ENCODE measurements at regions not wholly inside any gene's neighbourhood (a gene's known extent, or its start where the extent isn't known, plus 50 kb on each side); places are given as distances from the start of the nearest gene placed in this dataset.

DNA sequence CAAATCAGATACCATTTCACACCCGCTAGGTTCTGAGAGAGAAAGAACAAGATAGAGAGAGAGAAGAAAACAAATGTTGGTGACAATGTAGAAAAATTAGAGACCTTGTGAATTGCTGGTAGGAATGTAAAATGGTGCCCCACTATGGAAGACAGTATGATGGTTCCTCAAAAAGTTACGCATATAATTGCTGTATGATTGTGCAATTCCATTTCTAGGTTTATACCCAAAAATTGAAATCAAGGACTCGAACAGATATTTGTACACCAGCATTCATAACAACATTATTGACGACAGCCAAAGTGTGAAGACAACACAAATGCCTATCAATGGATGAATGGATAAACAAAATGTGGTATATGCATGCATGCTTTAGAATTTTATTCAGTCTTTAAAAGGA lies 74.5 kb upstream of the MAP3K1 start:
- ATAC-seq (no peak), DNase-seq (ENCODE audit: extremely low read depth in 1 of 4, low spot score in 3 of 4) (no peak), FAIRE-seq (no peak)
- in situ Hi-C loops (cut with MboI) (no loop called here), intact Hi-C loops (cut with micrococcal nuclease) (no loop called here)
- no peak overlapping the region for H3K27ac ChIP-seq (ENCODE audit: extremely low read depth, low read depth, low read length)
- H3K4me2 ChIP-seq (ENCODE audit: insufficient read depth, low read length), result no peak overlapping the region
- CTCF ChIA-PET (ENCODE audit: low intra/inter-chr PET ratio), result no interaction called here
- WGBS (ENCODE audit: insufficient coverage, low coverage, missing lambda C conversion rate), result 25% methylated on average over 4 of the region's 4 CpGs
- TF ChIP-seq CEBPG (CRISPR knock-in tag; IDR thresholded peaks at IDR 0.05) (no peak), CEBPG (tag; conservative IDR thresholded peaks at IDR 0.05 in 1 of 2, IDR thresholded peaks at IDR 0.05 in 1 of 2) (peak in 1 of 2 experiments; percentile 78; a peak in 2 of 4 replicates), CEBPB (tag; IDR thresholded peaks at IDR 0.05) (peak; percentile 86), BRF1 (IDR thresholded peaks at IDR 0.05; ENCODE audit: borderline replicate concordance, extremely low read depth, insufficient read length) (no peak)
- POLR2A ChIA-PET, result no interaction called here
- H3K4me3 ChIP-seq, result no peak overlapping the region
- no peak overlapping the region for H3K9ac ChIP-seq (ENCODE audit: insufficient read depth in 1 of 2, low read depth in 2 of 2, low read length in 2 of 2)
- H3K79me2 ChIP-seq (ENCODE audit: control insufficient read depth, insufficient read depth, low read length), result no peaks in the 10 kb centered on the region
- H3K4me1 ChIP-seq (replicated peaks in 1 of 2; ENCODE audit: control insufficient read depth in 2 of 2, insufficient read depth in 2 of 2, low read length in 2 of 2), result no peaks in the 10 kb centered on the region; a peak in 2 of 5 replicates
- no peaks in the 10 kb centered on the region for H3K9me1 ChIP-seq (ENCODE audit: control insufficient read depth, insufficient read depth, low read length)
- no peaks in the 10 kb centered on the region for H3K36me3 ChIP-seq (ENCODE audit: control insufficient read depth, insufficient read depth, low read length)
- no peaks in the 10 kb centered on the region for H4K20me1 ChIP-seq (replicated peaks; ENCODE audit: control insufficient read depth, insufficient read depth, low read length)
- H3K9me3 ChIP-seq (replicated peaks; ENCODE audit: control insufficient read depth, insufficient read depth, low read depth, low read length), result no peaks in the 10 kb centered on the region
- no peaks in the 10 kb centered on the region for H3K27me3 ChIP-seq (ENCODE audit: control insufficient read depth in 2 of 2, insufficient read depth in 2 of 2, low read length in 2 of 2)
- no TSS peak for BruUV-seq (replicated peaks)
- H2AFZ ChIP-seq (ENCODE audit: low read depth, low read length), result no peak overlapping the region

DNA sequence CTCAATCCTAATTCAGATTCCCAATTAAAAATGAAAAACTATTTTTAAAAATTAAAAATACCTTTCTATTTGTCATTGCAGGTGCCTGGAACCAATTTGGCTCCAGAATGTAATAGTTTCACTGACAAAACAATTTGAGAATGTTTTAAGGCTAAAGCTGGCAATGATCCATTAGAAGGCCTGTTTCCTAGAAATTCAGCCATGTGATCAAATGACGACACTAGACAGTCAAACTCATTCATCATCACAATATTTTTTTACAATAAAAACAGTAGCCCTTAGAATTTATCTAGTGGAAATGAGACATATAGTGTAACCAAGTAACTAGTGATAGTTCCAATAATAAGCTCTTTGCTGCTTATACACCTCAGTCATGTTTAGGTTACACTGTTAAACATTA lies 75.4 kb upstream of the MAP3K1 start:
- no peak overlapping the region for H3K4me3 ChIP-seq
- ATAC-seq (no peak), FAIRE-seq (no peak), DNase-seq (ENCODE audit: extremely low read depth in 1 of 4, low spot score in 3 of 4) (no peak)
- in situ Hi-C loops (cut with MboI) (no loop called here), intact Hi-C loops (cut with micrococcal nuclease) (no loop called here)
- no peak overlapping the region for H3K4me2 ChIP-seq (ENCODE audit: insufficient read depth, low read length)
- no peaks in the 10 kb centered on the region for H4K20me1 ChIP-seq (replicated peaks; ENCODE audit: control insufficient read depth, insufficient read depth, low read length)
- ChIA-PET CTCF (ENCODE audit: low intra/inter-chr PET ratio) (no interaction called here), POLR2A (no interaction called here)
- H3K27ac ChIP-seq (ENCODE audit: extremely low read depth, low read depth, low read length), result no peak overlapping the region
- H3K4me1 ChIP-seq (replicated peaks in 1 of 2; ENCODE audit: control insufficient read depth in 2 of 2, insufficient read depth in 2 of 2, low read length in 2 of 2), result no peaks in the 10 kb centered on the region; a peak in 2 of 5 replicates
- H3K9me1 ChIP-seq (ENCODE audit: control insufficient read depth, insufficient read depth, low read length), result no peaks in the 10 kb centered on the region
- H3K79me2 ChIP-seq (ENCODE audit: control insufficient read depth, insufficient read depth, low read length), result no peaks in the 10 kb centered on the region
- no peaks in the 10 kb centered on the region for H3K9me3 ChIP-seq (replicated peaks; ENCODE audit: control insufficient read depth, insufficient read depth, low read depth, low read length)
- H3K27me3 ChIP-seq (ENCODE audit: control insufficient read depth in 2 of 2, insufficient read depth in 2 of 2, low read length in 2 of 2), result no peaks in the 10 kb centered on the region
- 0% methylated on average over 1 of the region's 1 CpG for WGBS (ENCODE audit: insufficient coverage, low coverage, missing lambda C conversion rate)
- no peak overlapping the region for H3K9ac ChIP-seq (ENCODE audit: insufficient read depth in 1 of 2, low read depth in 2 of 2, low read length in 2 of 2)
- BruUV-seq (replicated peaks), result no TSS peak
- H3K36me3 ChIP-seq (ENCODE audit: control insufficient read depth, insufficient read depth, low read length), result no peaks in the 10 kb centered on the region
- H2AFZ ChIP-seq (ENCODE audit: low read depth, low read length), result 0 out of 2 replicates have a peak overlapping the region, but pooled peaks have one; percentile 13
- TF ChIP-seq E2F3 (CRISPR knock-in tag; IDR thresholded peaks at IDR 0.05), result no peak
- TF ChIP-seq ATF7 (IDR thresholded peaks at IDR 0.05), result peak; percentile 44; the same call in 1 of the 2 replicates
- TF ChIP-seq RAD51 (IDR thresholded peaks at IDR 0.05; ENCODE audit: borderline replicate concordance, low read depth), result 0 out of 2 replicates have a peak, but pooled peaks have one; percentile 27
- TF ChIP-seq ATF1 (CRISPR knock-in tag; IDR thresholded peaks at IDR 0.05), result no peak
- peak; percentile 63 for TF ChIP-seq ATF1 (tag; IDR thresholded peaks at IDR 0.05)
- TF ChIP-seq NFIC (IDR thresholded peaks at IDR 0.05), result 0 out of 2 replicates have a peak, but pooled peaks have one; percentile 38
- no peak for TF ChIP-seq FUS (optimal IDR thresholded peaks at IDR 0.05; ENCODE audit: low read depth, low read length)
- TF ChIP-seq, protein P1, sequence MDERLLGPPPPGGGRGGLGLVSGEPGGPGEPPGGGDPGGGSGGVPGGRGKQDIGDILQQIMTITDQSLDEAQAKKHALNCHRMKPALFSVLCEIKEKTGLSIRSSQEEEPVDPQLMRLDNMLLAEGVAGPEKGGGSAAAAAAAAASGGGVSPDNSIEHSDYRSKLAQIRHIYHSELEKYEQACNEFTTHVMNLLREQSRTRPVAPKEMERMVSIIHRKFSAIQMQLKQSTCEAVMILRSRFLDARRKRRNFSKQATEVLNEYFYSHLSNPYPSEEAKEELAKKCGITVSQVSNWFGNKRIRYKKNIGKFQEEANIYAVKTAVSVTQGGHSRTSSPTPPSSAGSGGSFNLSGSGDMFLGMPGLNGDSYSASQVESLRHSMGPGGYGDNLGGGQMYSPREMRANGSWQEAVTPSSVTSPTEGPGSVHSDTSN (CRISPR knock-in tag; IDR thresholded peaks at IDR 0.05; ENCODE audit: low read depth), result no peak
- TF ChIP-seq, protein P1 (tag; conservative IDR thresholded peaks at IDR 0.05; ENCODE audit: low read depth), result peak; percentile 73
- TF ChIP-seq MAFK (IDR thresholded peaks at IDR 0.05; ENCODE audit: low read length), result no peak
- 0 out of 2 replicates have a peak, but pooled peaks have one; percentile 20 for TF ChIP-seq FOXJ2 (tag; IDR thresholded peaks at IDR 0.05)
- TF ChIP-seq POLR2G (IDR thresholded peaks at IDR 0.05; ENCODE audit: low read depth, low read length), result no peak
- no peak for TF ChIP-seq ZNF232 (CRISPR knock-in tag; IDR thresholded peaks at IDR 0.05)

Measured in K562 (cell line).